ENCODE measurements at regions not wholly inside any gene's neighbourhood (a gene's known extent, or its start where the extent isn't known, plus 50 kb on each side); places are given as distances from the start of the nearest gene placed in this dataset.

DNA sequence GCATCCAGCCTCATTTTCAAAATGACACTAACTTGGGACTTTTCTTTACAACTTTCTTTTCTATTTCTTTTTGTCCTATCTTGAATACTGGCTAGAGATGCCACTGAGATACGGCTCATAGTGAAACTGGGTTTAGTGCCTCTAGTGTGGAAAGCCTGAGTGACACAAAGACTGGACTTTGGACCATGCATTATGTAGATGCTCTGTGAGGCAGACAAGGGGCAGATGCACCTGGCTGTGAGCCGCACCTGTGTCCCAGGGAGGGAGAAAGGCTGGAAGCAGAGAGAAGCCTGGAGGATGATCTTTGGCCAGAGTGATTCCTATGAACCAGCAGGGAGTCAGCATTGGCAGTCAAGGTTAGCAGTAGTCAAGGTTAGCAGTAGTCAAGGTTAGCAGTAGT is 852.3 kb upstream of the TMEM132C start:
- no peak for TF ChIP-seq EZH2 (IDR thresholded peaks at IDR 0.05; ENCODE audit: insufficient read depth, poor library complexity, severe bottlenecking)
- TF ChIP-seq EZH2phosphoT487 (IDR thresholded peaks at IDR 0.05; ENCODE audit: insufficient read depth, low read depth): no peak

Measured in GM23248 (cell line).